Loucy (cell line): ENCODE measurements at regions not wholly inside any gene's neighbourhood (a gene's known extent, or its start where the extent isn't known, plus 50 kb on each side); places are given as distances from the start of the nearest gene placed in this dataset.

Experiments
- H2AFZ ChIP-seq: fragments of 200-600 bp; sonication (generic); 2 replicates; pipeline ENCODE4 v1.6.0; 2016; ENCODE audit warnings: antibody characterized with exemption, mild to moderate bottlenecking, low read length, moderate library complexity
- H3F3A ChIP-seq: fragments of 200-600 bp; 2 replicates; pipeline ENCODE4 v1.6.0; 2016; ENCODE audit warnings: antibody characterized with exemption, low read depth, mild to moderate bottlenecking
- H3K27me3 ChIP-seq: fragments of 200-600 bp; sonication (generic); 2 replicates; pipeline ENCODE4 v1.6.1; 2014; ENCODE audit warnings: low read length, mild to moderate bottlenecking; ENCODE audit not compliant: insufficient read depth, poor library complexity, severe bottlenecking
- H3K36me3 ChIP-seq: fragments of 200-600 bp; sonication (generic); 2 replicates; pipeline ENCODE4 v1.6.1; 2016; ENCODE audit warnings: low read length; ENCODE audit not compliant: insufficient read depth
- H3K4me1 ChIP-seq: fragments of 200-600 bp; sonication (generic); 2 replicates; pipeline ENCODE4 v1.5.1; 2014; ENCODE audit warnings: low read length, mild to moderate bottlenecking; ENCODE audit not compliant: insufficient read depth, poor library complexity, severe bottlenecking
- H3K4me2 ChIP-seq: fragments of 200-600 bp; sonication (generic); 2 replicates; pipeline ENCODE4 v1.6.0; 2014; ENCODE audit warnings: antibody characterized with exemption, low read length, low read depth, mild to moderate bottlenecking; ENCODE audit not compliant: poor library complexity, severe bottlenecking
- H3K4me3 ChIP-seq: fragments of 200-600 bp; sonication (generic); 2 replicates; pipeline ENCODE4 v1.5.1; 2014; ENCODE audit warnings: low read length, mild to moderate bottlenecking, mixed read lengths; ENCODE audit not compliant: poor library complexity, severe bottlenecking
- H3K79me2 ChIP-seq: fragments of 200-600 bp; sonication (generic); 2 replicates; pipeline ENCODE4 v1.6.1; 2014; ENCODE audit warnings: low read length; ENCODE audit not compliant: insufficient read depth
- H3K9ac ChIP-seq: fragments of 200-600 bp; sonication (generic); 2 replicates; pipeline ENCODE4 v1.6.0; 2014; ENCODE audit warnings: mild to moderate bottlenecking, low read depth, low read length, moderate library complexity; ENCODE audit not compliant: poor library complexity, severe bottlenecking
- H3K9me2 ChIP-seq: fragments of 200-600 bp; sonication (generic); replicated peaks from 2 replicates; pipeline ENCODE4 v1.6.1; 2016; ENCODE audit warnings: low read depth, low read length, mixed read lengths
- H3K9me3 ChIP-seq: fragments of 200-600 bp; sonication (generic); 2 replicates; pipeline ENCODE4 v1.6.1; 2014; ENCODE audit warnings: mild to moderate bottlenecking, antibody characterized with exemption, low read length, low read depth; ENCODE audit not compliant: insufficient read depth
- H4K20me1 ChIP-seq: fragments of 200-600 bp; sonication (generic); 2 replicates; pipeline ENCODE4 v1.6.0; 2014; ENCODE audit warnings: antibody characterized with exemption, low read length, mild to moderate bottlenecking; ENCODE audit not compliant: insufficient read depth, poor library complexity, severe bottlenecking
- CTCF ChIP-seq: fragments of 200-600 bp; sonication (generic); conservative IDR thresholded peaks from 2 replicates; pipeline ENCODE4 v1.5.1; 2014; ENCODE audit warnings: mild to moderate bottlenecking, antibody characterized with exemption, low read length
- EZH2phosphoT487 ChIP-seq: fragments of 200-600 bp; IDR thresholded peaks from 2 replicates; pipeline ENCODE4 v1.6.1; 2018; ENCODE audit warnings: antibody characterized with exemption, mild to moderate bottlenecking, moderate library complexity, borderline replicate concordance

DNA sequence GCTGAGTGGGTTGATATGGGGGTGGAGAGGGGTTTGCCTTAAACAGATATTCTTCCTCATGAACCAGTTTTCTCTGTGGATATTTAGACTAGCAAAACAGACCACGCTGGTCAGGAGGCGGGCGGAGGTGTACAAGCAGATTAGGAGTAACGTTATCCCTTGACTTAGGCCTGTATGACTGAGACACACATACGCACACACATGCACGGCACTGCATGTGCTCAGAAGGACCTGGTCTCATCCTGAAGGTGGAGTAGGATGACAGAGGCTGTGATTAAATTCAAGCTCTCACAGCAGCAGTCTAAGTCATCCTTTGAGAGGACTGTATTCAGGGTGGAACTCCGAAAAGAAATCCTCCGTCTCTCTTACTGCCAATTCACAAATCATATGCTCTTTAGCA is 209.7 kb downstream of the DIRAS2 start:
- Histone ChIP-seq H3K9me3 (no peaks in the 10 kb centered on the region), H3K9ac (no peak overlapping the region), H4K20me1 (no peaks in the 10 kb centered on the region), H2AFZ (no peak overlapping the region), H3K27me3 (no peaks in the 10 kb centered on the region), H3F3A (no peaks in the 10 kb centered on the region), H3K79me2 (no peaks in the 10 kb centered on the region), H3K9me2 (no peaks in the 10 kb centered on the region), H3K36me3 (no peaks in the 10 kb centered on the region), H3K4me1 (no peaks in the 10 kb centered on the region), H3K4me3 (no peak overlapping the region), H3K4me2 (no peak overlapping the region)
- TF ChIP-seq EZH2phosphoT487, result no peak
- no peak for TF ChIP-seq CTCF

- Histone ChIP-seq H3F3A (no peaks in the 10 kb centered on the region), H3K9ac (no peak overlapping the region), H3K4me3 (no peak overlapping the region), H3K27me3 (no peaks in the 10 kb centered on the region), H3K9me2 (no peaks in the 10 kb centered on the region), H3K4me1 (no peaks in the 10 kb centered on the region), H3K4me2 (no peak overlapping the region), H2AFZ (no peak overlapping the region), H3K79me2 (no peaks in the 10 kb centered on the region), H3K36me3 (no peaks in the 10 kb centered on the region), H3K9me3 (no peaks in the 10 kb centered on the region), H4K20me1 (no peaks in the 10 kb centered on the region)
- TF ChIP-seq EZH2phosphoT487 (no peak), CTCF (no peak)
Measured at GRCh38 chr9:90433398-90433941, 209.2 kb downstream of the DIRAS2 start.

DNA sequence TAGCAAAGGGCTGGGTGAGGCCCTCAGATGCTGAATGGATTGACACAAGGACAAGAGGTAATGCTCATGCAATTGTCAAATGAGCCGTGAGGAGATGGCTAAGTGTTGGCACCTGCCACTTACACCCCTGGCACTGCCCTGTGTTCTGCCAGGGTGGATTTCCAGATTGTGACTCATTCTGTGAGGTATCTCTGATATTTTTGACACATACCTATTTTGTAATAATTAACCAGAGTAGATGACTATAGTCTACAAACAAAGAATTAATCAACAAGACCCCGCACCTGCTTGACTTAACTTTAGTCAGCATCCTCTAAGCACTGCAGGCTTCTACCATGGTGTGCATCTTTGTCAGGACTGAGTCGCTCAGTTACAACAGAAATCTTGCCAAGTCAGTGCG is 200.8 kb downstream of the DIRAS2 start:
- TF ChIP-seq CTCF (no peak), EZH2phosphoT487 (no peak)
- no peaks in the 10 kb centered on the region for H3F3A ChIP-seq
- no peaks in the 10 kb centered on the region for H3K9me3 ChIP-seq
- no peaks in the 10 kb centered on the region for H3K79me2 ChIP-seq
- H3K27me3 ChIP-seq, result no peaks in the 10 kb centered on the region
- H3K9me2 ChIP-seq, result no peaks in the 10 kb centered on the region
- no peaks in the 10 kb centered on the region for H4K20me1 ChIP-seq
- H3K9ac ChIP-seq, result no peak overlapping the region
- no peak overlapping the region for H3K4me2 ChIP-seq
- no peaks in the 10 kb centered on the region for H3K4me1 ChIP-seq
- H3K36me3 ChIP-seq, result no peaks in the 10 kb centered on the region
- no peak overlapping the region for H3K4me3 ChIP-seq
- no peak overlapping the region for H2AFZ ChIP-seq
